ENCODE measurements at regions not wholly inside any gene's neighbourhood (a gene's known extent, or its start where the extent isn't known, plus 50 kb on each side); places are given as distances from the start of the nearest gene placed in this dataset.

DNA sequence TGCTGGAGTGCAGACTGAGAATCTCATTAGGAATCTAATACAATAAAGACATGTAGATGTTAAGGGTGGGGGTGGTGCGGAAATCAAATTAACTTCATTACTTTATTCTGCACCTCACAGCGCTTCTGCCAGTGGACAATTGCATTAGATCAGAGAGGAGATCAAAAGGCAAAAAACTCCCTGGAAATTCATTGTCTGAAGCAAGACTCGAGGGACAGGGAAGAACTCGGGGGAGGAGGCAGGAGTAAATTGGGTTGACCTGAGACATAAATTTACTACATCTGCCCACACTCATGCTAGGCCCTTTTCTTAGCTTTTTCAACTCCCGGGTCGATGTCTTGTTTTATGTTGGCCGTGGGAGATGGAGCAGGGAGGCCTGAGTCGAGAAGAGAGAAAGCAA is 315.4 kb downstream of the SPATA17 start:
- POLR2A ChIA-PET = no interaction called here
- intact Hi-C loops (cut with micrococcal nuclease) = no loop called here
- CTCF ChIA-PET (ENCODE audit: low intra/inter-chr PET ratio) = no interaction called here
- DNase-seq (ENCODE audit: extremely low read depth in 1 of 4, low spot score in 3 of 4) (no peak), ATAC-seq (no peak), FAIRE-seq (no peak)
- no peaks in the 10 kb centered on the region for H3K79me2 ChIP-seq (ENCODE audit: control insufficient read depth, insufficient read depth, low read length)
- no peaks in the 10 kb centered on the region; the same call in 1 of the 2 replicates for H3K9me3 ChIP-seq (replicated peaks; ENCODE audit: control insufficient read depth, insufficient read depth, low read depth, low read length)
- in situ Hi-C loops (cut with MboI) = no loop called here
- 4% methylated on average over 8 of the region's 8 CpGs for WGBS (ENCODE audit: insufficient coverage, low coverage, missing lambda C conversion rate)
- no peaks in the 10 kb centered on the region for H3K9me1 ChIP-seq (ENCODE audit: control insufficient read depth, insufficient read depth, low read length)
- H3K9ac ChIP-seq (ENCODE audit: insufficient read depth in 1 of 2, low read depth in 2 of 2, low read length in 2 of 2) = no peak overlapping the region
- TF ChIP-seq ZNF280A (IDR thresholded peaks at IDR 0.05; ENCODE audit: low read depth, partially characterized antibody) = no peak
- TF ChIP-seq NR1H2 (CRISPR knock-in tag; IDR thresholded peaks at IDR 0.05) = no peak
- TF ChIP-seq ZNF277 (CRISPR knock-in tag; IDR thresholded peaks at IDR 0.05; ENCODE audit: borderline replicate concordance) = no peak
- TF ChIP-seq CTBP1 (IDR thresholded peaks at IDR 0.05; ENCODE audit: borderline replicate concordance) = no peak
- no peak for TF ChIP-seq SIN3B (IDR thresholded peaks at IDR 0.05; ENCODE audit: low read depth)
- no peak overlapping the region for H3K4me3 ChIP-seq
- no peaks in the 10 kb centered on the region for H4K20me1 ChIP-seq (replicated peaks; ENCODE audit: control insufficient read depth, insufficient read depth, low read length)
- H3K4me1 ChIP-seq (replicated peaks in 1 of 2; ENCODE audit: control insufficient read depth in 2 of 2, insufficient read depth in 2 of 2, low read length in 2 of 2) = no peaks in the 10 kb centered on the region
- H3K27me3 ChIP-seq (ENCODE audit: control insufficient read depth in 2 of 2, insufficient read depth in 2 of 2, low read length in 2 of 2) = no peaks in the 10 kb centered on the region
- no peak overlapping the region for H3K4me2 ChIP-seq (ENCODE audit: insufficient read depth, low read length)
- no TSS peak for BruUV-seq (replicated peaks)
- no peak overlapping the region for H3K27ac ChIP-seq (ENCODE audit: extremely low read depth, low read depth, low read length)
- H2AFZ ChIP-seq (ENCODE audit: low read depth, low read length) = no peak overlapping the region
- H3K36me3 ChIP-seq (ENCODE audit: control insufficient read depth, insufficient read depth, low read length) = no peaks in the 10 kb centered on the region

Measured in K562 (cell line).